H1 (cell line): ENCODE measurements at regions not wholly inside any gene's neighbourhood (a gene's known extent, or its start where the extent isn't known, plus 50 kb on each side); places are given as distances from the start of the nearest gene placed in this dataset. TPM values are rescaled to one million over a fixed set of nuclear protein-coding genes. Genes with fewer than 3 reads are reported as not detected.

Experiments used
- small RNA-seq: library from polyadenylated mRNA; stranded (forward); fragments of <200 nt; extraction: miRNeasy Mini kit (QIAGEN cat#:217004); gene quantifications from one replicate; pipeline ENCODE3, GENCODE V24; 2013; ENCODE audit not compliant: insufficient read depth

Small RNAs in the stretch of these regions (small RNA-seq; reads per million reads assigned to genes)
- gene RNU5F-7P, result not detected
